HG03139 (cell line): ENCODE measurements at regions not wholly inside any gene's neighbourhood (a gene's known extent, or its start where the extent isn't known, plus 50 kb on each side); places are given as distances from the start of the nearest gene placed in this dataset.
A peak's percentile ranks its signal among the peaks of the same experiment; 100 is the strongest.

Source experiments
- ATAC-seq: cut with Tn5 transposase; IDR thresholded peaks from one replicate; pipeline ENCODE4 v1.9.1; 2021; ENCODE audit not compliant: unreplicated experiment

GRCh38 chr7:31398815-31399214, 58.3 kb upstream of the NEUROD6 start:
- no peak for ATAC-seq

- ATAC-seq: no peak
These were observed 66.7 kb upstream of the NEUROD6 start for GRCh38 chr7:31407178-31407676.

GRCh38 chr7:31408140-31408729, 67.7 kb upstream of the NEUROD6 start:
- no peak for ATAC-seq

- ATAC-seq: no peak
These were observed 69.7 kb upstream of the NEUROD6 start for GRCh38 chr7:31410265-31410664.

GRCh38 chr7:31411416-31411815, 70.9 kb upstream of the NEUROD6 start:
- ATAC-seq: no peak

- no peak for ATAC-seq
These were observed 73.2 kb upstream of the NEUROD6 start for GRCh38 chr7:31413766-31414165.

- no peak for ATAC-seq
These were observed 75.9 kb upstream of the NEUROD6 start for GRCh38 chr7:31416381-31416870.

- no peak for ATAC-seq
These were observed 78.4 kb upstream of the NEUROD6 start for GRCh38 chr7:31418928-31419327.

- no peak for ATAC-seq
These were observed 79.1 kb upstream of the NEUROD6 start for GRCh38 chr7:31419505-31420055.

- ATAC-seq: no peak
These were observed 80.4 kb upstream of the NEUROD6 start for GRCh38 chr7:31420948-31421347.

- ATAC-seq: no peak
These were observed 81.1 kb upstream of the NEUROD6 start for GRCh38 chr7:31421607-31422006.

- ATAC-seq: no peak
These were observed 83.5 kb upstream of the NEUROD6 start for GRCh38 chr7:31423994-31424393.

GRCh38 chr7:31432176-31432575, 81.7 kb upstream of the ITPRID1 start:
- no peak for ATAC-seq

- ATAC-seq: no peak
These were observed 81.0 kb upstream of the ITPRID1 start for GRCh38 chr7:31432836-31433340.

- no peak for ATAC-seq
These were observed 76.5 kb upstream of the ITPRID1 start for GRCh38 chr7:31437250-31437865.

- no peak for ATAC-seq
These were observed 74.7 kb upstream of the ITPRID1 start for GRCh38 chr7:31439165-31439564.

- no peak for ATAC-seq
These were observed 73.4 kb upstream of the ITPRID1 start for GRCh38 chr7:31440511-31440910.

GRCh38 chr7:31442626-31443025, 71.3 kb upstream of the ITPRID1 start:
- no peak for ATAC-seq

- ATAC-seq: peak; percentile 85
These were observed 70.4 kb upstream of the ITPRID1 start for GRCh38 chr7:31443457-31443856.

GRCh38 chr7:31444196-31444595, 69.7 kb upstream of the ITPRID1 start:
- ATAC-seq: no peak

GRCh38 chr7:31445686-31446355, 68.1 kb upstream of the ITPRID1 start:
- ATAC-seq: no peak

- ATAC-seq: no peak
These were observed 65.2 kb upstream of the ITPRID1 start for GRCh38 chr7:31448649-31449048.
